WTC11 (cell line): ENCODE measurements at regions not wholly inside any gene's neighbourhood (a gene's known extent, or its start where the extent isn't known, plus 50 kb on each side); places are given as distances from the start of the nearest gene placed in this dataset.

Source experiments
- ATF1 ChIP-seq: sonication (generic); formaldehyde crosslinking; IDR thresholded peaks from 2 replicates; pipeline ENCODE4 v1.8.1; 2023; ENCODE audit warnings: mild to moderate bottlenecking, moderate library complexity, missing genetic modification reagents
- CDX4 ChIP-seq: fragments of 250-450 bp; sonication (Bioruptor Pico); IDR thresholded peaks from 2 replicates; pipeline ENCODE4 v1.9.0; 2021; ENCODE audit warnings: moderate library complexity, mild to moderate bottlenecking, inconsistent platforms, borderline replicate concordance
- ESRRA ChIP-seq: sonication (generic); formaldehyde crosslinking; IDR thresholded peaks from 2 replicates; pipeline ENCODE4 v1.8.1; 2022; ENCODE audit warnings: mild to moderate bottlenecking, missing genetic modification reagents, borderline replicate concordance
- MYBL2 ChIP-seq: sonication (generic); formaldehyde crosslinking; IDR thresholded peaks from 2 replicates; pipeline ENCODE4 v1.8.1; 2023; ENCODE audit warnings: mild to moderate bottlenecking, moderate library complexity, missing genetic modification reagents
- NFE2L1 ChIP-seq: sonication (generic); formaldehyde crosslinking; IDR thresholded peaks from 2 replicates; pipeline ENCODE4 v1.8.1; 2023; ENCODE audit warnings: missing genetic modification reagents
- SP1 ChIP-seq: sonication (generic); formaldehyde crosslinking; conservative IDR thresholded peaks from 2 replicates; pipeline ENCODE4 v1.8.1; 2022; ENCODE audit warnings: missing genetic modification reagents
- ZNF263 ChIP-seq: sonication (generic); formaldehyde crosslinking; IDR thresholded peaks from 2 replicates; pipeline ENCODE4 v1.8.1; 2022; ENCODE audit warnings: low read depth, mild to moderate bottlenecking, moderate library complexity, missing genetic modification reagents
- TF ChIP-seq, protein P1 (sequence below): fragments of 200-600 bp; IDR thresholded peaks from 2 replicates; pipeline ENCODE4 v1.8.0; 2022; ENCODE audit warnings: antibody characterized with exemption
- TF ChIP-seq, protein P2 (sequence below): sonication (generic); formaldehyde crosslinking; IDR thresholded peaks from 2 replicates; pipeline ENCODE4 v1.8.0; 2022; ENCODE audit warnings: mild to moderate bottlenecking, missing genetic modification reagents
- TF ChIP-seq, protein P3 (sequence below): sonication (generic); formaldehyde crosslinking; IDR thresholded peaks from 2 replicates; pipeline ENCODE4 v1.8.1; 2023; ENCODE audit warnings: mild to moderate bottlenecking, missing genetic modification reagents
- TF ChIP-seq, protein P4 (sequence below): sonication (generic); formaldehyde crosslinking; conservative IDR thresholded peaks from 2 replicates; pipeline ENCODE4 v1.8.1; 2022; ENCODE audit warnings: mild to moderate bottlenecking, missing genetic modification reagents
- TF ChIP-seq, protein P5 (sequence below): sonication (generic); formaldehyde crosslinking; conservative IDR thresholded peaks from 2 replicates; pipeline ENCODE4 v1.8.1; 2023; ENCODE audit warnings: mild to moderate bottlenecking, low read depth, missing genetic modification reagents, moderate library complexity
- TF ChIP-seq, protein P6 (sequence below): sonication (generic); formaldehyde crosslinking; IDR thresholded peaks from 2 replicates; pipeline ENCODE4 v1.8.0; 2022; ENCODE audit warnings: mild to moderate bottlenecking, missing genetic modification reagents

- TF ChIP-seq, protein P1, sequence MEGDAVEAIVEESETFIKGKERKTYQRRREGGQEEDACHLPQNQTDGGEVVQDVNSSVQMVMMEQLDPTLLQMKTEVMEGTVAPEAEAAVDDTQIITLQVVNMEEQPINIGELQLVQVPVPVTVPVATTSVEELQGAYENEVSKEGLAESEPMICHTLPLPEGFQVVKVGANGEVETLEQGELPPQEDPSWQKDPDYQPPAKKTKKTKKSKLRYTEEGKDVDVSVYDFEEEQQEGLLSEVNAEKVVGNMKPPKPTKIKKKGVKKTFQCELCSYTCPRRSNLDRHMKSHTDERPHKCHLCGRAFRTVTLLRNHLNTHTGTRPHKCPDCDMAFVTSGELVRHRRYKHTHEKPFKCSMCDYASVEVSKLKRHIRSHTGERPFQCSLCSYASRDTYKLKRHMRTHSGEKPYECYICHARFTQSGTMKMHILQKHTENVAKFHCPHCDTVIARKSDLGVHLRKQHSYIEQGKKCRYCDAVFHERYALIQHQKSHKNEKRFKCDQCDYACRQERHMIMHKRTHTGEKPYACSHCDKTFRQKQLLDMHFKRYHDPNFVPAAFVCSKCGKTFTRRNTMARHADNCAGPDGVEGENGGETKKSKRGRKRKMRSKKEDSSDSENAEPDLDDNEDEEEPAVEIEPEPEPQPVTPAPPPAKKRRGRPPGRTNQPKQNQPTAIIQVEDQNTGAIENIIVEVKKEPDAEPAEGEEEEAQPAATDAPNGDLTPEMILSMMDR: no peak
- no peak for TF ChIP-seq ESRRA (CRISPR knock-in tag)
- TF ChIP-seq, protein P2, sequence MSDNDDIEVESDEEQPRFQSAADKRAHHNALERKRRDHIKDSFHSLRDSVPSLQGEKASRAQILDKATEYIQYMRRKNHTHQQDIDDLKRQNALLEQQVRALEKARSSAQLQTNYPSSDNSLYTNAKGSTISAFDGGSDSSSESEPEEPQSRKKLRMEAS (CRISPR knock-in tag): no peak
- no peak for TF ChIP-seq ZNF263 (CRISPR knock-in tag)
- TF ChIP-seq, protein P3, sequence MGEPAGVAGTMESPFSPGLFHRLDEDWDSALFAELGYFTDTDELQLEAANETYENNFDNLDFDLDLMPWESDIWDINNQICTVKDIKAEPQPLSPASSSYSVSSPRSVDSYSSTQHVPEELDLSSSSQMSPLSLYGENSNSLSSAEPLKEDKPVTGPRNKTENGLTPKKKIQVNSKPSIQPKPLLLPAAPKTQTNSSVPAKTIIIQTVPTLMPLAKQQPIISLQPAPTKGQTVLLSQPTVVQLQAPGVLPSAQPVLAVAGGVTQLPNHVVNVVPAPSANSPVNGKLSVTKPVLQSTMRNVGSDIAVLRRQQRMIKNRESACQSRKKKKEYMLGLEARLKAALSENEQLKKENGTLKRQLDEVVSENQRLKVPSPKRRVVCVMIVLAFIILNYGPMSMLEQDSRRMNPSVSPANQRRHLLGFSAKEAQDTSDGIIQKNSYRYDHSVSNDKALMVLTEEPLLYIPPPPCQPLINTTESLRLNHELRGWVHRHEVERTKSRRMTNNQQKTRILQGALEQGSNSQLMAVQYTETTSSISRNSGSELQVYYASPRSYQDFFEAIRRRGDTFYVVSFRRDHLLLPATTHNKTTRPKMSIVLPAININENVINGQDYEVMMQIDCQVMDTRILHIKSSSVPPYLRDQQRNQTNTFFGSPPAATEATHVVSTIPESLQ (CRISPR knock-in tag): no peak
- TF ChIP-seq, protein P4, sequence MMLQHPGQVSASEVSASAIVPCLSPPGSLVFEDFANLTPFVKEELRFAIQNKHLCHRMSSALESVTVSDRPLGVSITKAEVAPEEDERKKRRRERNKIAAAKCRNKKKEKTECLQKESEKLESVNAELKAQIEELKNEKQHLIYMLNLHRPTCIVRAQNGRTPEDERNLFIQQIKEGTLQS (CRISPR knock-in tag): no peak
- TF ChIP-seq, protein P5, sequence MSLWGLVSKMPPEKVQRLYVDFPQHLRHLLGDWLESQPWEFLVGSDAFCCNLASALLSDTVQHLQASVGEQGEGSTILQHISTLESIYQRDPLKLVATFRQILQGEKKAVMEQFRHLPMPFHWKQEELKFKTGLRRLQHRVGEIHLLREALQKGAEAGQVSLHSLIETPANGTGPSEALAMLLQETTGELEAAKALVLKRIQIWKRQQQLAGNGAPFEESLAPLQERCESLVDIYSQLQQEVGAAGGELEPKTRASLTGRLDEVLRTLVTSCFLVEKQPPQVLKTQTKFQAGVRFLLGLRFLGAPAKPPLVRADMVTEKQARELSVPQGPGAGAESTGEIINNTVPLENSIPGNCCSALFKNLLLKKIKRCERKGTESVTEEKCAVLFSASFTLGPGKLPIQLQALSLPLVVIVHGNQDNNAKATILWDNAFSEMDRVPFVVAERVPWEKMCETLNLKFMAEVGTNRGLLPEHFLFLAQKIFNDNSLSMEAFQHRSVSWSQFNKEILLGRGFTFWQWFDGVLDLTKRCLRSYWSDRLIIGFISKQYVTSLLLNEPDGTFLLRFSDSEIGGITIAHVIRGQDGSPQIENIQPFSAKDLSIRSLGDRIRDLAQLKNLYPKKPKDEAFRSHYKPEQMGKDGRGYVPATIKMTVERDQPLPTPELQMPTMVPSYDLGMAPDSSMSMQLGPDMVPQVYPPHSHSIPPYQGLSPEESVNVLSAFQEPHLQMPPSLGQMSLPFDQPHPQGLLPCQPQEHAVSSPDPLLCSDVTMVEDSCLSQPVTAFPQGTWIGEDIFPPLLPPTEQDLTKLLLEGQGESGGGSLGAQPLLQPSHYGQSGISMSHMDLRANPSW (CRISPR knock-in tag): no peak
- no peak for TF ChIP-seq ATF1
- TF ChIP-seq CDX4 (CRISPR knock-in tag): no peak
- TF ChIP-seq MYBL2 (CRISPR knock-in tag): no peak
- TF ChIP-seq, protein P6, sequence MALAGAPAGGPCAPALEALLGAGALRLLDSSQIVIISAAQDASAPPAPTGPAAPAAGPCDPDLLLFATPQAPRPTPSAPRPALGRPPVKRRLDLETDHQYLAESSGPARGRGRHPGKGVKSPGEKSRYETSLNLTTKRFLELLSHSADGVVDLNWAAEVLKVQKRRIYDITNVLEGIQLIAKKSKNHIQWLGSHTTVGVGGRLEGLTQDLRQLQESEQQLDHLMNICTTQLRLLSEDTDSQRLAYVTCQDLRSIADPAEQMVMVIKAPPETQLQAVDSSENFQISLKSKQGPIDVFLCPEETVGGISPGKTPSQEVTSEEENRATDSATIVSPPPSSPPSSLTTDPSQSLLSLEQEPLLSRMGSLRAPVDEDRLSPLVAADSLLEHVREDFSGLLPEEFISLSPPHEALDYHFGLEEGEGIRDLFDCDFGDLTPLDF (CRISPR knock-in tag): no peak
- no peak for TF ChIP-seq NFE2L1
- TF ChIP-seq SP1 (CRISPR knock-in tag): no peak
These were observed 64.4 kb upstream of the ZNF521 start for GRCh38 chr18:25416374-25416773.
